A673 (cell line): ENCODE measurements at regions not wholly inside any gene's neighbourhood (a gene's known extent, or its start where the extent isn't known, plus 50 kb on each side); places are given as distances from the start of the nearest gene placed in this dataset.

Source experiments
- CTCF ChIP-seq: fragments of 300-800, 200-600 bp; sonication (generic); conservative IDR thresholded peaks from 2 replicates; pipeline ENCODE4 v1.5.1; 2017; ENCODE audit warnings: low read depth, mild to moderate bottlenecking, antibody characterized with exemption, low read length, moderate library complexity, mixed read lengths
- EZH2 ChIP-seq: fragments of 200-600 bp; sonication (generic); IDR thresholded peaks from 2 replicates; pipeline ENCODE4 v1.6.1; 2017; ENCODE audit warnings: borderline replicate concordance, low read depth, mild to moderate bottlenecking, mixed read lengths, antibody characterized with exemption, low read length; ENCODE audit not compliant: poor library complexity, severe bottlenecking

GRCh38 chr9:115601434-115601833 lies 483.5 kb upstream of the TNC start:
- TF ChIP-seq CTCF = no peak
- TF ChIP-seq EZH2 = no peak
